LNCaP clone FGC (cell line): ENCODE measurements at regions not wholly inside any gene's neighbourhood (a gene's known extent, or its start where the extent isn't known, plus 50 kb on each side); places are given as distances from the start of the nearest gene placed in this dataset.

Experiments
- DNase-seq: peaks from one replicate; pipeline ENCODE4 v3.0.0-alpha.2; 2011; ENCODE audit warnings: low read depth
- H3K4me3 ChIP-seq: 2 replicates; pipeline ENCODE4 v1.5.1; 2011; ENCODE audit warnings: mild to moderate bottlenecking, low read depth, low read length, control low read depth
- CTCF ChIP-seq: IDR thresholded peaks from 2 replicates; pipeline ENCODE4 v1.5.1; 2012; ENCODE audit warnings: mild to moderate bottlenecking; ENCODE audit not compliant: control insufficient read depth, insufficient read depth; ENCODE audit errors: extremely low read depth

- H3K4me3 ChIP-seq: no peak overlapping the region
- no peak for TF ChIP-seq CTCF
These were observed 105.9 kb downstream of the RGS2 start for GRCh38 chr1:192914696-192915095.

GRCh38 chr1:192916021-192916420 is 107.2 kb downstream of the RGS2 start:
- no peak for DNase-seq
- H3K4me3 ChIP-seq: no peak overlapping the region
- TF ChIP-seq CTCF: no peak

More at GRCh38 chr1:192914696-192915095, 105.9 kb downstream of the RGS2 start:
- no peak for DNase-seq

- H3K4me3 ChIP-seq: no peak overlapping the region
- TF ChIP-seq CTCF: no peak
- DNase-seq: no peak
These were observed 109.4 kb downstream of the RGS2 start for GRCh38 chr1:192918259-192918658.

GRCh38 chr1:192920412-192920811 is 111.6 kb downstream of the RGS2 start:
- H3K4me3 ChIP-seq: no peak overlapping the region
- DNase-seq: peak; percentile 69
- no peak for TF ChIP-seq CTCF

GRCh38 chr1:192925609-192926008 is 116.8 kb downstream of the RGS2 start:
- DNase-seq: no peak
- TF ChIP-seq CTCF: no peak
- H3K4me3 ChIP-seq: no peak overlapping the region

GRCh38 chr1:192926736-192927135 is 117.9 kb downstream of the RGS2 start:
- TF ChIP-seq CTCF: no peak
- no peak for DNase-seq
- H3K4me3 ChIP-seq: no peak overlapping the region

- DNase-seq: no peak
- no peak overlapping the region for H3K4me3 ChIP-seq
- TF ChIP-seq CTCF: no peak
These were observed 118.7 kb downstream of the RGS2 start for GRCh38 chr1:192927496-192927895.
